ENCODE measurements at regions not wholly inside any gene's neighbourhood (a gene's known extent, or its start where the extent isn't known, plus 50 kb on each side); places are given as distances from the start of the nearest gene placed in this dataset.

- TF ChIP-seq CTCF (conservative IDR thresholded peaks at IDR 0.05; ENCODE audit: low read length) = no peak
- no peak overlapping the region for H3K4me3 ChIP-seq (ENCODE audit: low read length)
- no peak for DNase-seq (ENCODE audit: low read depth)
Observed at GRCh38 chrX:143206966-143207365, 181.2 kb downstream of the SPANXN4 start.

GRCh38 chrX:143171703-143172102 lies 146.0 kb downstream of the SPANXN4 start:
- no peak for DNase-seq (ENCODE audit: low read depth)
- no peak for TF ChIP-seq CTCF (conservative IDR thresholded peaks at IDR 0.05; ENCODE audit: low read length)
- no peak overlapping the region for H3K4me3 ChIP-seq (ENCODE audit: low read length)

- DNase-seq (ENCODE audit: low read depth) = no peak
- TF ChIP-seq CTCF (conservative IDR thresholded peaks at IDR 0.05; ENCODE audit: low read length) = no peak
- H3K4me3 ChIP-seq (ENCODE audit: low read length) = no peak overlapping the region
Observed at GRCh38 chrX:143165778-143166177, 140.1 kb downstream of the SPANXN4 start.

- H3K4me3 ChIP-seq (ENCODE audit: low read length) = no peak overlapping the region
- TF ChIP-seq CTCF (conservative IDR thresholded peaks at IDR 0.05; ENCODE audit: low read length) = no peak
- no peak for DNase-seq (ENCODE audit: low read depth)
Observed at GRCh38 chrX:143139681-143140080, 114.0 kb downstream of the SPANXN4 start.

- no peak overlapping the region for H3K4me3 ChIP-seq (ENCODE audit: low read length)
- no peak for DNase-seq (ENCODE audit: low read depth)
- TF ChIP-seq CTCF (conservative IDR thresholded peaks at IDR 0.05; ENCODE audit: low read length) = no peak
Observed at GRCh38 chrX:143121477-143121876, 95.7 kb downstream of the SPANXN4 start.

- H3K4me3 ChIP-seq (ENCODE audit: low read length) = no peak overlapping the region
- TF ChIP-seq CTCF (conservative IDR thresholded peaks at IDR 0.05; ENCODE audit: low read length) = no peak
- no peak for DNase-seq (ENCODE audit: low read depth)
Observed at GRCh38 chrX:143115466-143115865, 89.7 kb downstream of the SPANXN4 start.

GRCh38 chrX:143095816-143096215 lies 70.1 kb downstream of the SPANXN4 start:
- H3K4me3 ChIP-seq (ENCODE audit: low read length) = no peak overlapping the region
- DNase-seq (ENCODE audit: low read depth) = no peak
- no peak for TF ChIP-seq CTCF (conservative IDR thresholded peaks at IDR 0.05; ENCODE audit: low read length)
